Stomach (tissue), 4 donors: ENCODE measurements at regions not wholly inside any gene's neighbourhood (a gene's known extent, or its start where the extent isn't known, plus 50 kb on each side); places are given as distances from the start of the nearest gene placed in this dataset.

Source experiments
- CTCF ChIP-seq, 7 experiments: fragments of 450-650 bp in 4 of 7; fragments of 200-600 bp in 3 of 7; sonication (generic) in 3 of 7; IDR thresholded peaks; one replicate each; pipeline ENCODE4 v1.5.1; 2016 to 2019; ENCODE audit warnings: antibody characterized with exemption in 7 of 7, control low read depth in 2 of 7, mild to moderate bottlenecking in 1 of 7
- EP300 ChIP-seq: sonication (generic); formaldehyde crosslinking; IDR thresholded peaks from one replicate; pipeline ENCODE4 v1.6.1; 2017; ENCODE audit warnings: antibody characterized with exemption
- POLR2A ChIP-seq, 4 donors: fragments of 450-650 bp; IDR thresholded peaks; one replicate each; pipeline ENCODE4 v1.6.1; 2016; ENCODE audit warnings: antibody characterized with exemption in 4 of 4, control low read depth in 2 of 4, mild to moderate bottlenecking in 1 of 4, moderate library complexity in 1 of 4
- POLR2AphosphoS5 ChIP-seq, 3 donors: sonication (generic); formaldehyde crosslinking; IDR thresholded peaks; one replicate each; pipeline ENCODE4 v1.6.1; 2016; ENCODE audit warnings: antibody characterized with exemption in 3 of 3

- TF ChIP-seq EP300 (no peak), CTCF (IDR thresholded peaks at IDR 0.05) (no peak), POLR2A (IDR thresholded peaks at IDR 0.05) (no peak), POLR2AphosphoS5 (IDR thresholded peaks at IDR 0.05) (no peak)
These were observed 154.3 kb downstream of the KATNIP start for GRCh38 chr16:27704252-27704651.
